H1 (cell line): ENCODE measurements at regions not wholly inside any gene's neighbourhood (a gene's known extent, or its start where the extent isn't known, plus 50 kb on each side); places are given as distances from the start of the nearest gene placed in this dataset.
"Not testable (repeated sequence)": the region's sequence is repeated elsewhere in the genome, so short reads cannot be mapped to it uniquely, and the experiment has no call there.

Experiments
- CTCF ChIA-PET: fragments of 300-600 bp; sonication (Branson Sonifier 250); formaldehyde crosslinking; loops from one replicate; lab custom pipeline; 2021; ENCODE audit not compliant: partially characterized antibody; lab: Charles Lee
- POLR2A ChIA-PET: fragments of 300-600 bp; sonication (Branson Sonifier 250); formaldehyde crosslinking; loops from one replicate; lab custom pipeline; 2021; ENCODE audit warnings: inconsistent platforms; ENCODE audit not compliant: partially characterized antibody; lab: Charles Lee
- DNase-seq, 2 experiments: peaks; one replicate each; pipeline versions ENCODE4 v3.0.0 to v3.0.0-alpha.2; 2010 to 2022; ENCODE audit warnings: low spot score in 2 of 2, low read depth in 1 of 2, mixed read lengths in 1 of 2
- FAIRE-seq: peaks from 2 replicates; lab custom pipeline; 2011; peaks lifted over from hg19 to GRCh38; lab: Jason Lieb, UNC
- H2AFZ ChIP-seq: 2 replicates; pipeline ENCODE4 v1.8.1; 2012; ENCODE audit warnings: low read length, inconsistent platforms
- H2AK5ac ChIP-seq: 2 replicates; pipeline ENCODE4 v1.6.1; 2013; ENCODE audit warnings: low read depth, low read length
- H2BK120ac ChIP-seq: replicated peaks from 2 replicates; pipeline ENCODE3; 2013; ENCODE audit warnings: low read depth, low read length, inconsistent platforms
- H2BK12ac ChIP-seq: 2 replicates; pipeline ENCODE4 v1.6.1; 2013; ENCODE audit warnings: low read depth, low read length
- H2BK15ac ChIP-seq: 2 replicates; pipeline ENCODE4 v1.6.1; 2013; ENCODE audit warnings: low read length
- H2BK20ac ChIP-seq: 2 replicates; pipeline ENCODE4 v1.6.1; 2013; ENCODE audit warnings: low read length
- H2BK5ac ChIP-seq: 2 replicates; pipeline ENCODE4 v1.6.1; 2013; ENCODE audit warnings: low read depth, low read length
- H3K14ac ChIP-seq: 2 replicates; pipeline ENCODE4 v1.6.1; 2013; ENCODE audit warnings: inconsistent platforms; ENCODE audit not compliant: insufficient read length
- H3K18ac ChIP-seq: 2 replicates; pipeline ENCODE4 v1.6.1; 2013; ENCODE audit warnings: low read length; ENCODE audit errors: extremely low read depth
- H3K23ac ChIP-seq: 2 replicates; pipeline ENCODE4 v1.6.1; 2013; ENCODE audit warnings: inconsistent platforms; ENCODE audit not compliant: insufficient read length
- H3K23me2 ChIP-seq: 2 replicates; pipeline ENCODE4 v1.6.1; 2013; ENCODE audit warnings: low read depth, low read length
- H3K27ac ChIP-seq: 2 replicates; pipeline ENCODE4 v1.6.1; 2011; ENCODE audit warnings: low read depth, low read length, inconsistent platforms
- H3K27me3 ChIP-seq, 4 experiments: replicated peaks in 1 of 4; 1 replicate in 1 of 4; 2 replicates in 3 of 4; pipeline versions ENCODE4 v1.6.1 to v1.8.1; 2011 to 2013; ENCODE audit warnings: low read length in 3 of 4, mild to moderate bottlenecking in 3 of 4, inconsistent platforms in 2 of 4, mixed read lengths in 2 of 4, moderate library complexity in 1 of 4; ENCODE audit not compliant: control insufficient read depth in 3 of 4, insufficient read depth in 3 of 4; ENCODE audit errors: extremely low read depth in 1 of 4
- H3K36me3 ChIP-seq, 4 experiments: 2 replicates each; pipeline versions ENCODE4 v1.6.1 to v1.8.1; 2011 to 2013; ENCODE audit warnings: mild to moderate bottlenecking in 4 of 4, low read length in 3 of 4, moderate library complexity in 2 of 4, control low read depth in 1 of 4, inconsistent platforms in 1 of 4; ENCODE audit not compliant: insufficient read depth in 4 of 4, control insufficient read depth in 2 of 4
- H3K4ac ChIP-seq: replicated peaks from 2 replicates; pipeline ENCODE3; 2013; ENCODE audit warnings: low read length, low read depth, mixed read lengths, inconsistent platforms; ENCODE audit not compliant: insufficient read length
- H3K4me1 ChIP-seq, 4 experiments: replicated peaks in 1 of 4; 1 replicate in 1 of 4; 2 replicates in 3 of 4; pipeline versions ENCODE4 v1.6.1 to v1.8.1; 2011 to 2013; ENCODE audit warnings: low read length in 3 of 4, inconsistent platforms in 2 of 4, mixed read lengths in 1 of 4; ENCODE audit not compliant: insufficient read depth in 4 of 4, control insufficient read depth in 3 of 4
- H3K4me2 ChIP-seq, 2 experiments: 2 replicates each; pipeline versions ENCODE4 v1.6.1 to v1.8.1; 2011 to 2013; ENCODE audit warnings: low read depth in 2 of 2, low read length in 2 of 2, control low read depth in 1 of 2, inconsistent platforms in 1 of 2, mild to moderate bottlenecking in 1 of 2; ENCODE audit not compliant: insufficient read depth in 1 of 2
- H3K4me3 ChIP-seq, 4 experiments: fragments of 200-600, 300-600 bp in 1 of 4; sonication (generic), shearing (Covaris generic), sonication (Bioruptor Twin) in 1 of 4; 2 replicates each; pipeline versions ENCODE4 v1.5.1 to v1.8.1; 2011 to 2016; ENCODE audit warnings: low read length in 4 of 4, low read depth in 3 of 4, control low read depth in 2 of 4, inconsistent platforms in 2 of 4, mild to moderate bottlenecking in 2 of 4, mixed read lengths in 1 of 4, moderate library complexity in 1 of 4; ENCODE audit not compliant: insufficient read depth in 2 of 4; ENCODE audit errors: extremely low read depth in 1 of 4
- H3K56ac ChIP-seq: replicated peaks from 2 replicates; pipeline ENCODE3; 2013; ENCODE audit warnings: low read depth, mild to moderate bottlenecking, mixed read lengths, low read length, inconsistent platforms; ENCODE audit not compliant: insufficient read length
- H3K79me1 ChIP-seq: 2 replicates; pipeline ENCODE4 v1.6.1; 2013; ENCODE audit warnings: low read depth, low read length, control low read depth
- H3K79me2 ChIP-seq, 2 experiments: 2 replicates each; pipeline versions ENCODE4 v1.6.1 to v1.8.1; 2012 to 2013; ENCODE audit warnings: low read length in 2 of 2, mild to moderate bottlenecking in 2 of 2, inconsistent platforms in 1 of 2; ENCODE audit not compliant: insufficient read depth in 2 of 2, control insufficient read depth in 1 of 2
- H3K9ac ChIP-seq, 4 experiments: replicated peaks in 1 of 4; 1 replicate in 1 of 4; 2 replicates in 3 of 4; pipeline versions ENCODE4 v1.6.1 to v1.8.1; 2011 to 2013; ENCODE audit warnings: low read depth in 3 of 4, low read length in 3 of 4, control low read depth in 2 of 4, mild to moderate bottlenecking in 2 of 4, moderate library complexity in 2 of 4, inconsistent platforms in 1 of 4; ENCODE audit errors: extremely low read depth in 1 of 4
- H3K9me3 ChIP-seq, 2 experiments: 2 replicates each; pipeline versions ENCODE4 v1.6.1 to v1.8.1; 2012 to 2013; ENCODE audit warnings: mild to moderate bottlenecking in 2 of 2, moderate library complexity in 2 of 2, control low read depth in 1 of 2, inconsistent platforms in 1 of 2, low read depth in 1 of 2, low read length in 1 of 2, mixed read lengths in 1 of 2; ENCODE audit not compliant: insufficient read depth in 2 of 2
- H4K20me1 ChIP-seq, 2 experiments: replicated peaks in 1 of 2; 2 replicates each; pipeline versions ENCODE3 to v1.8.1; 2011 to 2013; ENCODE audit warnings: inconsistent platforms in 2 of 2, low read length in 2 of 2, mild to moderate bottlenecking in 1 of 2; ENCODE audit not compliant: insufficient read depth in 2 of 2, control insufficient read depth in 1 of 2
- H4K5ac ChIP-seq: 2 replicates; pipeline ENCODE4 v1.6.1; 2013; ENCODE audit warnings: low read length, low read depth, mixed read lengths, inconsistent platforms; ENCODE audit not compliant: insufficient read length
- H4K8ac ChIP-seq: 2 replicates; pipeline ENCODE4 v1.8.0; 2013; ENCODE audit warnings: mild to moderate bottlenecking, moderate library complexity, low read length, inconsistent platforms; ENCODE audit not compliant: insufficient read depth; ENCODE audit errors: extremely low read depth
- H4K91ac ChIP-seq: replicated peaks from 2 replicates; pipeline ENCODE3; 2013; ENCODE audit warnings: low read length, mixed read lengths, inconsistent platforms; ENCODE audit not compliant: insufficient read length

DNA sequence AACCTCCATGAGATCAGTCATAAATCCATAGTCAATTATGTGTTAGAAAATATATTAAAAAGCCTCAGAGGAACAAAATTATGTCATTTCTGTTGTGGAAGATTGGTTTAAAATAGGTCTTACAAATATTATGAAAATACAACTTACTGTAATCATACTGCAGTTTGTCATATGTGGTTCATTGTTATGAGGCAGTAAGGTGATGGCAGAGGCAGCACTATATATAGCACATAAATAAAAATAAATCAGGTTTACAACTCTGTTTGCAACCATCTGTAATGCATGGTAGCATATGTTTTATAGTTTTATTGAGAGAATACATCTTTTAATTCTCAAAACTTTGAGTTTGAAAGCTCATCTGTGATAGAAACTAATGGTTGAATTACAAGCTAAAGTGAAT is 651.4 kb downstream of the PCDH11X start:
- H4K5ac ChIP-seq, H3K56ac ChIP-seq, H4K91ac ChIP-seq, H2BK120ac ChIP-seq, H3K4me3 ChIP-seq, H3K23ac ChIP-seq, H3K9me3 ChIP-seq, H3K27ac ChIP-seq, H4K8ac ChIP-seq, H3K4ac ChIP-seq, H2BK15ac ChIP-seq, POLR2A ChIA-PET, H3K36me3 ChIP-seq, H2BK5ac ChIP-seq, H3K27me3 ChIP-seq, DNase-seq, H3K79me2 ChIP-seq, H3K14ac ChIP-seq, H3K18ac ChIP-seq, H3K23me2 ChIP-seq, H4K20me1 ChIP-seq, H3K9ac ChIP-seq, H3K4me2 ChIP-seq, H3K4me1 ChIP-seq, CTCF ChIA-PET, H3K79me1 ChIP-seq, H2BK20ac ChIP-seq, H2AFZ ChIP-seq, H2AK5ac ChIP-seq, H2BK12ac ChIP-seq: not testable (repeated sequence)
- peak; percentile 98 for FAIRE-seq
